HG03520 (cell line): ENCODE measurements at regions not wholly inside any gene's neighbourhood (a gene's known extent, or its start where the extent isn't known, plus 50 kb on each side); places are given as distances from the start of the nearest gene placed in this dataset.

ENCODE experiments used
- ATAC-seq: cut with Tn5 transposase; IDR thresholded peaks from one replicate; pipeline ENCODE4 v1.9.1; 2021; ENCODE audit warnings: mild to moderate bottlenecking, moderate library complexity; ENCODE audit not compliant: unreplicated experiment

- ATAC-seq, result no peak
These were observed 53.0 kb upstream of the ABCB5 start for GRCh38 chr7:20562461-20562860.
